ENCODE measurements at regions not wholly inside any gene's neighbourhood (a gene's known extent, or its start where the extent isn't known, plus 50 kb on each side); places are given as distances from the start of the nearest gene placed in this dataset.

DNA sequence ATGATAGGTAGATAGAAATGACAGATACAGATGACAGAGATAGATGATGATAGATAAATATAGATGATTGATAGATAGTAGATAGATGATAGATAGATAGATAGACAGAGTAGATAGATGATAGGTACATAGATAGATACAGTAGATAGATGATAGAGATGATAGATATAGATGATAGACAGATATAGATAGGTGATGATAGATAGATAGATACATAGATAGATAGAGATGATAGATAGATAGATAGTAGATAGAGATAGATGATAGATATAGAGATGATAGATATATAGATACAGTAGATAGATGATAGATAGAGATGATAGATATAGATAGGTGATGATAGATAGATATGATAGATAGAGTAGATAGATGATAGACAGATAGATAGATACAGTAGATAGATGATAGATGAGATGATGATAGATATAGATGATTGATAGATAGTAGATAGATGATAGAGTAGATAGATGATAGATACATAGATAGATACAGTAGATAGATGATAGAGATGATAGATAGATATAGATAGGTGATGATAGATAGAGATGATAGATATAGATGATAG is 95.7 kb upstream of the SMIM23 start (continued):
- TF ChIP-seq NRF1 (IDR thresholded peaks at IDR 0.05; ENCODE audit: low read depth, low read length), result no peak
- TF ChIP-seq CBX8 (IDR thresholded peaks at IDR 0.05; ENCODE audit: borderline replicate concordance, low read depth, low read length), result no peak
- no peak for TF ChIP-seq KDM1A (IDR thresholded peaks at IDR 0.05; ENCODE audit: borderline replicate concordance, low read length)
- TF ChIP-seq BCL11A (IDR thresholded peaks at IDR 0.05; ENCODE audit: low read depth in 2 of 2, low read length in 2 of 2), result no peak
- TF ChIP-seq CREB1 (IDR thresholded peaks at IDR 0.05), result no peak
- no peak for TF ChIP-seq CBX5 (IDR thresholded peaks at IDR 0.05; ENCODE audit: low read depth, low read length)
- no peak for TF ChIP-seq JUND (IDR thresholded peaks at IDR 0.05; ENCODE audit: low read length)
- no peak for TF ChIP-seq SIRT6 (IDR thresholded peaks at IDR 0.05; ENCODE audit: low read length)
- TF ChIP-seq YY1 (IDR thresholded peaks at IDR 0.05; ENCODE audit: low read depth, low read length), result no peak
- TF ChIP-seq POLR2AphosphoS5 (IDR thresholded peaks at IDR 0.05; ENCODE audit: low read depth, low read length), result no peak
- TF ChIP-seq JUN (IDR thresholded peaks at IDR 0.05; ENCODE audit: low read depth, low read length), result no peak

Data from H1 (cell line).